ENCODE measurements at regions not wholly inside any gene's neighbourhood (a gene's known extent, or its start where the extent isn't known, plus 50 kb on each side); places are given as distances from the start of the nearest gene placed in this dataset.

DNA sequence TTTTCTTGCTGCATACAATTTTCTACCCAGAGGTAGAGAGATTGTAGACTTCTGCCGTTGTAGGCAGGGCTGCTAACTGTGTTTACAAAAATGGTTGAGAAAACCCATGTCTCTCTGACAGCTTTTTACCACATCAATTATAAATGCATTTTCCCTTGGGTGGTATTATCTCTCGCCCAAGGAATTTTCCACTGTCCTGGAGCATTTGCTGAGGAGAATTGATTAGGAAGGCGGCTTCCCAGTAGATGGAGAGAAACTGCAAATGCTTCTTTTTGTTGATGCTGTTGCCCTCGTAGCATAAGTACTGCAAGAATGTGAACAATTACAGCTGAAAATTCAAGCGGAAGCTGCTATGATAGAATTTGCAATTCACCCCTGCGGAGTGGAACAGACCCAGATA, 1007.7 kb upstream of the KLHL29 start:
- Mint-ChIP-seq H3K27ac (no peak overlapping the region), H3K9me3 (no peaks in the 10 kb centered on the region)
- CTCF ChIA-PET = interaction anchor here (1.2 kb wide), 1 partner anchor 22 kb away, joined by 4 read pairs; no protein-coding TSS in a partner anchor

DNA sequence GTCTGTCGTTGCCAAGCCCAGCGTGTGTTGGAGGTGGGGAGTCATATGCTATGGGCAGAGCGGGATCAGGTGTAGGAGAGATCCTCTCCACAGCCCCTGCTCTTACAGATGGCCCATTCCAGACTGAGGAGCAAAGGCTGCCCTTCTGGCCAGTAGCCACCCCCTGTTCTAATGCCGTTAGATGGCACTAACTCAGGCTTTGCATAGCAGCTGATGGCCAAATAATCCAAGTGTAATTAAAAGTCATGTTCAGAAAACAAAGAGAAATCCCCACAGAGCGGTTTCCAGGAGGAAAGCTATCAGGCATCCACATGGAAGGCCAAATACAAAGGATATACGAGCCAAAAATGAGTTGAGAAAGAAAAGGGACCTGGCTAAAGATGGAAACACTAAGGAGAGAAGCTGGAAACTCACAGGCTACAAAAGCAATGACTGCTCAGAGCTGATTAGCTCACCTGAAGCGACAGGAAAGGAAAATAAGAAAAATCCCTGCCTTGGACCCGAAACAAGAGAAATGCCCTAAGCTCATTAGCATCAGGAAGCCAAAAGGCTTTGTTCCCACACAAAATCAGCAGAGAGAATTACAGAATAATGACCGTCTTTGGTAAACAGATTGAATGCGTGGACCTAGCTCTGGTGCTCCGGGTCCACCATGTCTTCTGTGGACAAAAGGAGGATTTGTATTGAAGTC, 1002.4 kb upstream of the KLHL29 start:
- ATAC-seq = peak; percentile 73
- ChIA-PET CTCF (interaction anchor here (1.9 kb wide), 1 partner anchor 27 kb away, joined by 8 read pairs; no protein-coding TSS in a partner anchor), POLR2A (no interaction called here)
- no peak for DNase-seq (ENCODE audit: low spot score)
- no peaks in the 10 kb centered on the region for H3K9me3 Mint-ChIP-seq
- H3K4me1 Mint-ChIP-seq = peaks cover 17% of the 10 kb centered on the region
- H3K4me3 Mint-ChIP-seq = no peak overlapping the region
- no peaks in the 10 kb centered on the region for H3K27me3 Mint-ChIP-seq (ENCODE audit: low read depth)
- H3K27ac Mint-ChIP-seq = peak overlapping the region; percentile 78
- H3K36me3 Mint-ChIP-seq = no peaks in the 10 kb centered on the region
- TF ChIP-seq, protein P1, sequence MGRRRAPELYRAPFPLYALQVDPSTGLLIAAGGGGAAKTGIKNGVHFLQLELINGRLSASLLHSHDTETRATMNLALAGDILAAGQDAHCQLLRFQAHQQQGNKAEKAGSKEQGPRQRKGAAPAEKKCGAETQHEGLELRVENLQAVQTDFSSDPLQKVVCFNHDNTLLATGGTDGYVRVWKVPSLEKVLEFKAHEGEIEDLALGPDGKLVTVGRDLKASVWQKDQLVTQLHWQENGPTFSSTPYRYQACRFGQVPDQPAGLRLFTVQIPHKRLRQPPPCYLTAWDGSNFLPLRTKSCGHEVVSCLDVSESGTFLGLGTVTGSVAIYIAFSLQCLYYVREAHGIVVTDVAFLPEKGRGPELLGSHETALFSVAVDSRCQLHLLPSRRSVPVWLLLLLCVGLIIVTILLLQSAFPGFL (CRISPR knock-in tag; IDR thresholded peaks at IDR 0.05; ENCODE audit: borderline replicate concordance) = no peak
- TF ChIP-seq NFATC4 (CRISPR knock-in tag; IDR thresholded peaks at IDR 0.05) = no peak
- no peak for TF ChIP-seq ZNF396 (CRISPR knock-in tag; IDR thresholded peaks at IDR 0.05; ENCODE audit: borderline replicate concordance)
- TF ChIP-seq, protein P2, sequence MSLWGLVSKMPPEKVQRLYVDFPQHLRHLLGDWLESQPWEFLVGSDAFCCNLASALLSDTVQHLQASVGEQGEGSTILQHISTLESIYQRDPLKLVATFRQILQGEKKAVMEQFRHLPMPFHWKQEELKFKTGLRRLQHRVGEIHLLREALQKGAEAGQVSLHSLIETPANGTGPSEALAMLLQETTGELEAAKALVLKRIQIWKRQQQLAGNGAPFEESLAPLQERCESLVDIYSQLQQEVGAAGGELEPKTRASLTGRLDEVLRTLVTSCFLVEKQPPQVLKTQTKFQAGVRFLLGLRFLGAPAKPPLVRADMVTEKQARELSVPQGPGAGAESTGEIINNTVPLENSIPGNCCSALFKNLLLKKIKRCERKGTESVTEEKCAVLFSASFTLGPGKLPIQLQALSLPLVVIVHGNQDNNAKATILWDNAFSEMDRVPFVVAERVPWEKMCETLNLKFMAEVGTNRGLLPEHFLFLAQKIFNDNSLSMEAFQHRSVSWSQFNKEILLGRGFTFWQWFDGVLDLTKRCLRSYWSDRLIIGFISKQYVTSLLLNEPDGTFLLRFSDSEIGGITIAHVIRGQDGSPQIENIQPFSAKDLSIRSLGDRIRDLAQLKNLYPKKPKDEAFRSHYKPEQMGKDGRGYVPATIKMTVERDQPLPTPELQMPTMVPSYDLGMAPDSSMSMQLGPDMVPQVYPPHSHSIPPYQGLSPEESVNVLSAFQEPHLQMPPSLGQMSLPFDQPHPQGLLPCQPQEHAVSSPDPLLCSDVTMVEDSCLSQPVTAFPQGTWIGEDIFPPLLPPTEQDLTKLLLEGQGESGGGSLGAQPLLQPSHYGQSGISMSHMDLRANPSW (CRISPR knock-in tag; conservative IDR thresholded peaks at IDR 0.05; ENCODE audit: low read depth) = no peak
- TF ChIP-seq ZNF138 (CRISPR knock-in tag; conservative IDR thresholded peaks at IDR 0.05) = no peak
- no peak for TF ChIP-seq SMAD4 (CRISPR knock-in tag; IDR thresholded peaks at IDR 0.05)
- TF ChIP-seq, protein P3, sequence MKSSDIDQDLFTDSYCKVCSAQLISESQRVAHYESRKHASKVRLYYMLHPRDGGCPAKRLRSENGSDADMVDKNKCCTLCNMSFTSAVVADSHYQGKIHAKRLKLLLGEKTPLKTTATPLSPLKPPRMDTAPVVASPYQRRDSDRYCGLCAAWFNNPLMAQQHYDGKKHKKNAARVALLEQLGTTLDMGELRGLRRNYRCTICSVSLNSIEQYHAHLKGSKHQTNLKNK (CRISPR knock-in tag; IDR thresholded peaks at IDR 0.05) = no peak
- no peak for TF ChIP-seq ZNF263 (CRISPR knock-in tag; IDR thresholded peaks at IDR 0.05; ENCODE audit: low read depth)
- no peak for TF ChIP-seq CREM (CRISPR knock-in tag; IDR thresholded peaks at IDR 0.05)
- no peak for TF ChIP-seq SMAD3 (CRISPR knock-in tag; IDR thresholded peaks at IDR 0.05; ENCODE audit: borderline replicate concordance)
- TF ChIP-seq, protein P4, sequence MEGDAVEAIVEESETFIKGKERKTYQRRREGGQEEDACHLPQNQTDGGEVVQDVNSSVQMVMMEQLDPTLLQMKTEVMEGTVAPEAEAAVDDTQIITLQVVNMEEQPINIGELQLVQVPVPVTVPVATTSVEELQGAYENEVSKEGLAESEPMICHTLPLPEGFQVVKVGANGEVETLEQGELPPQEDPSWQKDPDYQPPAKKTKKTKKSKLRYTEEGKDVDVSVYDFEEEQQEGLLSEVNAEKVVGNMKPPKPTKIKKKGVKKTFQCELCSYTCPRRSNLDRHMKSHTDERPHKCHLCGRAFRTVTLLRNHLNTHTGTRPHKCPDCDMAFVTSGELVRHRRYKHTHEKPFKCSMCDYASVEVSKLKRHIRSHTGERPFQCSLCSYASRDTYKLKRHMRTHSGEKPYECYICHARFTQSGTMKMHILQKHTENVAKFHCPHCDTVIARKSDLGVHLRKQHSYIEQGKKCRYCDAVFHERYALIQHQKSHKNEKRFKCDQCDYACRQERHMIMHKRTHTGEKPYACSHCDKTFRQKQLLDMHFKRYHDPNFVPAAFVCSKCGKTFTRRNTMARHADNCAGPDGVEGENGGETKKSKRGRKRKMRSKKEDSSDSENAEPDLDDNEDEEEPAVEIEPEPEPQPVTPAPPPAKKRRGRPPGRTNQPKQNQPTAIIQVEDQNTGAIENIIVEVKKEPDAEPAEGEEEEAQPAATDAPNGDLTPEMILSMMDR (IDR thresholded peaks at IDR 0.05) = no peak
- TF ChIP-seq, protein P5, sequence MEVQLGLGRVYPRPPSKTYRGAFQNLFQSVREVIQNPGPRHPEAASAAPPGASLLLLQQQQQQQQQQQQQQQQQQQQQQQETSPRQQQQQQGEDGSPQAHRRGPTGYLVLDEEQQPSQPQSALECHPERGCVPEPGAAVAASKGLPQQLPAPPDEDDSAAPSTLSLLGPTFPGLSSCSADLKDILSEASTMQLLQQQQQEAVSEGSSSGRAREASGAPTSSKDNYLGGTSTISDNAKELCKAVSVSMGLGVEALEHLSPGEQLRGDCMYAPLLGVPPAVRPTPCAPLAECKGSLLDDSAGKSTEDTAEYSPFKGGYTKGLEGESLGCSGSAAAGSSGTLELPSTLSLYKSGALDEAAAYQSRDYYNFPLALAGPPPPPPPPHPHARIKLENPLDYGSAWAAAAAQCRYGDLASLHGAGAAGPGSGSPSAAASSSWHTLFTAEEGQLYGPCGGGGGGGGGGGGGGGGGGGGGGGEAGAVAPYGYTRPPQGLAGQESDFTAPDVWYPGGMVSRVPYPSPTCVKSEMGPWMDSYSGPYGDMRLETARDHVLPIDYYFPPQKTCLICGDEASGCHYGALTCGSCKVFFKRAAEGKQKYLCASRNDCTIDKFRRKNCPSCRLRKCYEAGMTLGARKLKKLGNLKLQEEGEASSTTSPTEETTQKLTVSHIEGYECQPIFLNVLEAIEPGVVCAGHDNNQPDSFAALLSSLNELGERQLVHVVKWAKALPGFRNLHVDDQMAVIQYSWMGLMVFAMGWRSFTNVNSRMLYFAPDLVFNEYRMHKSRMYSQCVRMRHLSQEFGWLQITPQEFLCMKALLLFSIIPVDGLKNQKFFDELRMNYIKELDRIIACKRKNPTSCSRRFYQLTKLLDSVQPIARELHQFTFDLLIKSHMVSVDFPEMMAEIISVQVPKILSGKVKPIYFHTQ (CRISPR knock-in tag; IDR thresholded peaks at IDR 0.05) = no peak
- TF ChIP-seq CREB1 (CRISPR knock-in tag; IDR thresholded peaks at IDR 0.05) = no peak

More for the DNA sequence above, 1007.7 kb upstream of the KLHL29 start:
- ATAC-seq = no peak
- H3K36me3 Mint-ChIP-seq = no peaks in the 10 kb centered on the region
- POLR2A ChIA-PET = no interaction called here
- TF ChIP-seq, protein P6, sequence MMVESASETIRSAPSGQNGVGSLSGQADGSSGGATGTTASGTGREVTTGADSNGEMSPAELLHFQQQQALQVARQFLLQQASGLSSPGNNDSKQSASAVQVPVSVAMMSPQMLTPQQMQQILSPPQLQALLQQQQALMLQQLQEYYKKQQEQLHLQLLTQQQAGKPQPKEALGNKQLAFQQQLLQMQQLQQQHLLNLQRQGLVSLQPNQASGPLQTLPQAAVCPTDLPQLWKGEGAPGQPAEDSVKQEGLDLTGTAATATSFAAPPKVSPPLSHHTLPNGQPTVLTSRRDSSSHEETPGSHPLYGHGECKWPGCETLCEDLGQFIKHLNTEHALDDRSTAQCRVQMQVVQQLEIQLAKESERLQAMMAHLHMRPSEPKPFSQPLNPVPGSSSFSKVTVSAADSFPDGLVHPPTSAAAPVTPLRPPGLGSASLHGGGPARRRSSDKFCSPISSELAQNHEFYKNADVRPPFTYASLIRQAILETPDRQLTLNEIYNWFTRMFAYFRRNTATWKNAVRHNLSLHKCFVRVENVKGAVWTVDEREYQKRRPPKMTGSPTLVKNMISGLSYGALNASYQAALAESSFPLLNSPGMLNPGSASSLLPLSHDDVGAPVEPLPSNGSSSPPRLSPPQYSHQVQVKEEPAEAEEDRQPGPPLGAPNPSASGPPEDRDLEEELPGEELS (CRISPR knock-in tag; IDR thresholded peaks at IDR 0.05) = no peak
- TF ChIP-seq ZNF396 (CRISPR knock-in tag; IDR thresholded peaks at IDR 0.05; ENCODE audit: borderline replicate concordance) = no peak
- TF ChIP-seq CREB1 (CRISPR knock-in tag; IDR thresholded peaks at IDR 0.05) = no peak
- TF ChIP-seq, protein P7, sequence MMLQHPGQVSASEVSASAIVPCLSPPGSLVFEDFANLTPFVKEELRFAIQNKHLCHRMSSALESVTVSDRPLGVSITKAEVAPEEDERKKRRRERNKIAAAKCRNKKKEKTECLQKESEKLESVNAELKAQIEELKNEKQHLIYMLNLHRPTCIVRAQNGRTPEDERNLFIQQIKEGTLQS (CRISPR knock-in tag; conservative IDR thresholded peaks at IDR 0.05) = no peak
- no peak for TF ChIP-seq TEAD1 (CRISPR knock-in tag; IDR thresholded peaks at IDR 0.05)
- TF ChIP-seq, protein P8, sequence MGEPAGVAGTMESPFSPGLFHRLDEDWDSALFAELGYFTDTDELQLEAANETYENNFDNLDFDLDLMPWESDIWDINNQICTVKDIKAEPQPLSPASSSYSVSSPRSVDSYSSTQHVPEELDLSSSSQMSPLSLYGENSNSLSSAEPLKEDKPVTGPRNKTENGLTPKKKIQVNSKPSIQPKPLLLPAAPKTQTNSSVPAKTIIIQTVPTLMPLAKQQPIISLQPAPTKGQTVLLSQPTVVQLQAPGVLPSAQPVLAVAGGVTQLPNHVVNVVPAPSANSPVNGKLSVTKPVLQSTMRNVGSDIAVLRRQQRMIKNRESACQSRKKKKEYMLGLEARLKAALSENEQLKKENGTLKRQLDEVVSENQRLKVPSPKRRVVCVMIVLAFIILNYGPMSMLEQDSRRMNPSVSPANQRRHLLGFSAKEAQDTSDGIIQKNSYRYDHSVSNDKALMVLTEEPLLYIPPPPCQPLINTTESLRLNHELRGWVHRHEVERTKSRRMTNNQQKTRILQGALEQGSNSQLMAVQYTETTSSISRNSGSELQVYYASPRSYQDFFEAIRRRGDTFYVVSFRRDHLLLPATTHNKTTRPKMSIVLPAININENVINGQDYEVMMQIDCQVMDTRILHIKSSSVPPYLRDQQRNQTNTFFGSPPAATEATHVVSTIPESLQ (CRISPR knock-in tag; IDR thresholded peaks at IDR 0.05) = no peak
- H3K4me3 Mint-ChIP-seq = no peak overlapping the region
- DNase-seq (ENCODE audit: low spot score) = no peak
- no peaks in the 10 kb centered on the region for H3K27me3 Mint-ChIP-seq (ENCODE audit: low read depth)
- H3K4me1 Mint-ChIP-seq = peaks cover 12% of the 10 kb centered on the region

All from WTC11 (cell line).